OCI-LY1 (cell line): ENCODE measurements at regions not wholly inside any gene's neighbourhood (a gene's known extent, or its start where the extent isn't known, plus 50 kb on each side); places are given as distances from the start of the nearest gene placed in this dataset.

ENCODE experiments used
- EZH2 ChIP-seq: fragments of 200-600 bp; sonication (generic), shearing (Covaris generic); IDR thresholded peaks from 2 replicates; pipeline ENCODE4 v1.8.0; 2017; ENCODE audit warnings: borderline replicate concordance, mixed run types, mild to moderate bottlenecking, antibody characterized with exemption, low read length, moderate library complexity, mixed read lengths
- TF ChIP-seq, protein P1 (sequence below): fragments of 200-600 bp; sonication (generic), shearing (Covaris generic); IDR thresholded peaks from 2 replicates; pipeline ENCODE4 v1.5.1; 2017; ENCODE audit warnings: mild to moderate bottlenecking, antibody characterized with exemption, low read length, moderate library complexity, mixed read lengths

DNA sequence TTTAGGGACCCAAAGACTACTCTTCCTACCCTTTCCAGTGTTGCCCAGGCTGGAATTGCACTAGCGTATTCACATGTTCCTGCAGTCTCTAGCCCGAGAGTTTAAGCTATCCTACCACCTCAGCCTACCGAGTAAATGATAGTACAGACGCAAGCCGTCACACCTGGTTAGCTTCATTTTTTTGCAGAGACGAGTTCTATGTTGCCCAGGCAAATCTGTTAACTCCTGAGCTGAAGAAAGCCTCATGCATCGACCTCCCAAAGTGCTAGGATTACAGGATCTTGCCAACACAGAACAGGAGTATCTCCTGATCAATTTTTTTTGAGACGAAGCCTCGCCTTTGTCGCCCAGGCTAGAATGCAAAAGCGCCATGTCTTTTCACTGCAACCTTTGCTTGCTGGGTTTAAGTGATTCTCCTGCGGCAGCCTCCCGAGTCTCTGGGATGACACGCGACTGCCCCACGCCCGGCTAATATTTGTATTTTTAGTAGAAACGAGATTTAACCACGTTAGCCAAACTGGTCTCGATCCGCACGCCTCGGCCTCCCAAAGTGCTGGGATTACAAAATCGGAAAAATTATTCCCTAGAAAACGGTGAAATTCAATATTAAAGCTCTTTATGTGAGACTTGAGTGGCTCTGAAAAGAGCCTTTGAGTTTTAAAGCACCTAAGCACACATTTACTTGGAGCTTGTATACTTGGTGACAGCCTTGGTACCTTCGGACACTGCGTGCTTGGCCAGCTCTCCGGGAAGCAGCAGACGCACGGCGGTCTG is 128.5 kb downstream of the HFE start:
- TF ChIP-seq EZH2 = no peak
- TF ChIP-seq, protein P1, sequence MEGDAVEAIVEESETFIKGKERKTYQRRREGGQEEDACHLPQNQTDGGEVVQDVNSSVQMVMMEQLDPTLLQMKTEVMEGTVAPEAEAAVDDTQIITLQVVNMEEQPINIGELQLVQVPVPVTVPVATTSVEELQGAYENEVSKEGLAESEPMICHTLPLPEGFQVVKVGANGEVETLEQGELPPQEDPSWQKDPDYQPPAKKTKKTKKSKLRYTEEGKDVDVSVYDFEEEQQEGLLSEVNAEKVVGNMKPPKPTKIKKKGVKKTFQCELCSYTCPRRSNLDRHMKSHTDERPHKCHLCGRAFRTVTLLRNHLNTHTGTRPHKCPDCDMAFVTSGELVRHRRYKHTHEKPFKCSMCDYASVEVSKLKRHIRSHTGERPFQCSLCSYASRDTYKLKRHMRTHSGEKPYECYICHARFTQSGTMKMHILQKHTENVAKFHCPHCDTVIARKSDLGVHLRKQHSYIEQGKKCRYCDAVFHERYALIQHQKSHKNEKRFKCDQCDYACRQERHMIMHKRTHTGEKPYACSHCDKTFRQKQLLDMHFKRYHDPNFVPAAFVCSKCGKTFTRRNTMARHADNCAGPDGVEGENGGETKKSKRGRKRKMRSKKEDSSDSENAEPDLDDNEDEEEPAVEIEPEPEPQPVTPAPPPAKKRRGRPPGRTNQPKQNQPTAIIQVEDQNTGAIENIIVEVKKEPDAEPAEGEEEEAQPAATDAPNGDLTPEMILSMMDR = no peak
